PC-9 (cell line): ENCODE measurements at regions not wholly inside any gene's neighbourhood (a gene's known extent, or its start where the extent isn't known, plus 50 kb on each side); places are given as distances from the start of the nearest gene placed in this dataset.

ENCODE experiments used
- BruUV-seq: library from RNA; stranded (reverse); fragments of 400-500 nt; replicated peaks from 2 replicates; lab custom pipeline; 2021; lab: Mats Ljungman, UMichigan
- CTCF ChIA-PET: fragments of 300-600 bp; sonication (Branson Sonifier 250); formaldehyde crosslinking; loops from one replicate; lab custom pipeline; 2022; ENCODE audit warnings: antibody characterized with exemption; lab: Charles Lee
- POLR2A ChIA-PET: fragments of 300-600 bp; sonication (Branson Sonifier 250); formaldehyde crosslinking; loops from one replicate; lab custom pipeline; 2022; ENCODE audit warnings: antibody characterized with exemption; ENCODE audit not compliant: unreplicated experiment; lab: Charles Lee
- DNase-seq, 2 experiments: peaks; one replicate each; pipeline versions ENCODE4 v3.0.0 to v3.0.0-alpha.2; 2015 to 2022; ENCODE audit warnings: mixed read lengths in 1 of 2
- H2AFZ ChIP-seq: fragments of 200-600 bp; sonication (generic); 2 replicates; pipeline ENCODE4 v1.8.1; 2017; ENCODE audit warnings: antibody characterized with exemption
- H3F3A ChIP-seq: fragments of 200-600 bp; sonication (generic); 2 replicates; pipeline ENCODE4 v1.8.1; 2017; ENCODE audit warnings: antibody characterized with exemption, mild to moderate bottlenecking, low read depth; ENCODE audit not compliant: insufficient read depth
- H3K27ac ChIP-seq: fragments of 200-600 bp; sonication (generic); 2 replicates; pipeline ENCODE4 v1.6.1; 2016; ENCODE audit warnings: mixed run types
- H3K27me3 ChIP-seq: fragments of 200-600 bp; sonication (generic); 2 replicates; pipeline ENCODE4 v1.6.1; 2016; ENCODE audit warnings: low read depth, mixed run types; ENCODE audit not compliant: insufficient read depth
- H3K36me3 ChIP-seq: fragments of 200-600 bp; sonication (generic); 2 replicates; pipeline ENCODE4 v1.6.1; 2016; ENCODE audit warnings: low read depth, mixed run types
- H3K4me1 ChIP-seq: fragments of 200-600 bp; sonication (generic); replicated peaks from 2 replicates; pipeline ENCODE4 v1.6.1; 2016; ENCODE audit warnings: mixed run types; ENCODE audit not compliant: insufficient read depth
- H3K4me2 ChIP-seq: fragments of 200-600 bp; sonication (generic); 2 replicates; pipeline ENCODE4 v1.6.1; 2017; ENCODE audit warnings: mixed run types
- H3K4me3 ChIP-seq: fragments of 200-600 bp; sonication (generic); 2 replicates; pipeline ENCODE4 v1.6.1; 2016; ENCODE audit warnings: mixed run types
- H3K79me2 ChIP-seq: fragments of 200-600 bp; sonication (generic); 2 replicates; pipeline ENCODE4 v1.6.1; 2017; ENCODE audit warnings: low read depth, mixed run types
- H3K9me2 ChIP-seq: fragments of 200-600 bp; sonication (generic); 2 replicates; pipeline ENCODE4 v1.8.1; 2017; ENCODE audit warnings: mild to moderate bottlenecking; ENCODE audit not compliant: insufficient read depth
- H3K9me3 ChIP-seq: fragments of 200-600 bp; sonication (generic); 2 replicates; pipeline ENCODE4 v1.8.1; 2016; ENCODE audit warnings: low read depth; ENCODE audit not compliant: insufficient read depth
- H4K20me1 ChIP-seq: fragments of 200-600 bp; sonication (generic); 2 replicates; pipeline ENCODE4 v1.8.1; 2017; ENCODE audit not compliant: insufficient read depth
- CTCF ChIP-seq: fragments of 200-600 bp; sonication (generic); conservative IDR thresholded peaks from 2 replicates; pipeline ENCODE4 v1.6.1; 2017; ENCODE audit warnings: mixed run types, antibody characterized with exemption, mild to moderate bottlenecking, moderate library complexity
- EZH2 ChIP-seq: fragments of 200-600 bp; sonication (generic); IDR thresholded peaks from 2 replicates; pipeline ENCODE4 v1.8.0; 2017; ENCODE audit warnings: antibody characterized with exemption, low read depth
- intact Hi-C: fragments of 100-400 bp; cut with micrococcal nuclease; formaldehyde crosslinking; loops from one replicate; pipeline ENCODE4 v1.10.0; 2022; ENCODE audit not compliant: unreplicated experiment

GRCh38 chr2:139409212-139409611 lies 629.0 kb upstream of the NXPH2 start:
- Histone ChIP-seq H3K27ac (no peak overlapping the region), H3K9me2 (no peaks in the 10 kb centered on the region), H3F3A (no peaks in the 10 kb centered on the region), H3K9me3 (no peaks in the 10 kb centered on the region), H3K27me3 (no peaks in the 10 kb centered on the region), H4K20me1 (no peaks in the 10 kb centered on the region), H2AFZ (no peak overlapping the region), H3K4me2 (no peak overlapping the region), H3K4me1 (no peaks in the 10 kb centered on the region), H3K79me2 (no peaks in the 10 kb centered on the region), H3K36me3 (no peaks in the 10 kb centered on the region), H3K4me3 (no peak overlapping the region)
- intact Hi-C loops: no loop called here
- ChIA-PET POLR2A (no interaction called here), CTCF (no interaction called here)
- TF ChIP-seq EZH2 (no peak), CTCF (no peak)
- BruUV-seq: no TSS peak
- DNase-seq: no peak

DNA sequence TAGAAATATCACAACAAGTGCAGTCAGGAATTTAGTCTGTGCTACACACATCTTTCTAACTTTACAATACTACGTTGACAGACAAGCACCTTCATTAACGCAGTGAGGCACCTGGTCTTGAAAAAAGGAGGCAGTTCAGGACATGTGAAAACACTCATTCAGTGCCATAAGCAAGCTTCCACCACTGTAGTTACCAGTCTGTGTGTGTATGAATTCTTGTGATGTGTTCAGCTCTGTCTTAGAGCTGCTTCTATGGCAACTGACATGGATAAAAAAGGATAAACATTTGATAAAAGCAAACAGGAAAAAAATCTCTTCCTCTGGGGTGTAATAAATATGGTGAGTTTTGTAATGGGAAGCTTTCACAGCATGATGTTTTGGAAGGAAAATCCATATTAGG lies 623.8 kb upstream of the NXPH2 start:
- H3K9me3 ChIP-seq: no peaks in the 10 kb centered on the region
- no peak overlapping the region for H2AFZ ChIP-seq
- no peaks in the 10 kb centered on the region for H3K27me3 ChIP-seq
- no peaks in the 10 kb centered on the region for H3K36me3 ChIP-seq
- no peak overlapping the region for H3K27ac ChIP-seq
- no peaks in the 10 kb centered on the region for H3F3A ChIP-seq
- H3K9me2 ChIP-seq: no peaks in the 10 kb centered on the region
- BruUV-seq: no TSS peak
- TF ChIP-seq CTCF (no peak), EZH2 (no peak)
- H3K4me2 ChIP-seq: no peak overlapping the region
- intact Hi-C loops: no loop called here
- no peak for DNase-seq
- H4K20me1 ChIP-seq: no peaks in the 10 kb centered on the region
- ChIA-PET POLR2A (no interaction called here), CTCF (no interaction called here)
- H3K4me3 ChIP-seq: no peak overlapping the region
- H3K4me1 ChIP-seq: no peaks in the 10 kb centered on the region
- no peaks in the 10 kb centered on the region for H3K79me2 ChIP-seq

DNA sequence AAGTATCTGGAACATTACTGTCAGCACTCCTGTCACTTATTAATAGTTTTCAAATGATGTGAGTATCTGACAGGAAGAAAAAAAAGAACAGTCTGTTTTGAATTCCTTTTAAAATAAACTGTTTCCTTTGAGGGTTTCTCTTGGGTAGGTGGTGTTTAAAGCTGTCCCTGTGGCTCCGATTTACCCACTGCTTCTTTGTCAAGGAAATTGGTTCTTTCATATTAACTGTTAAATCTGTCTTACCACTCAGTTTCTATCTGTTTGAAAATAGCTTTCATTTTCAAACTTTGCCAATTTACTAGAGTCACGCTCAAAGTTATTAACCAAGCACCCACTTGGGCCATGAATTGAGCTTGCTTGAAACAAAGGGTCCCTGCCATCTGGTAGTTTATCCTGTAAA lies 614.6 kb upstream of the NXPH2 start:
- no peak overlapping the region for H2AFZ ChIP-seq
- no peak overlapping the region for H3K4me2 ChIP-seq
- no peaks in the 10 kb centered on the region for H3K36me3 ChIP-seq
- H3K4me3 ChIP-seq: no peak overlapping the region
- no TSS peak for BruUV-seq
- H4K20me1 ChIP-seq: no peaks in the 10 kb centered on the region
- ChIA-PET CTCF (interaction anchor here (0.5 kb wide), 1 partner anchor 548 kb away, joined by 3 read pairs; no protein-coding TSS in a partner anchor), POLR2A (no interaction called here)
- intact Hi-C loops: no loop called here
- H3K27ac ChIP-seq: no peak overlapping the region
- H3F3A ChIP-seq: no peaks in the 10 kb centered on the region
- no peaks in the 10 kb centered on the region for H3K79me2 ChIP-seq
- H3K9me3 ChIP-seq: no peaks in the 10 kb centered on the region
- no peak for DNase-seq
- no peaks in the 10 kb centered on the region for H3K27me3 ChIP-seq
- TF ChIP-seq EZH2 (no peak), CTCF (no peak)
- H3K9me2 ChIP-seq: no peaks in the 10 kb centered on the region
- no peaks in the 10 kb centered on the region for H3K4me1 ChIP-seq
